ENCODE measurements at regions not wholly inside any gene's neighbourhood (a gene's known extent, or its start where the extent isn't known, plus 50 kb on each side); places are given as distances from the start of the nearest gene placed in this dataset.
A peak's percentile ranks its signal among the peaks of the same experiment; 100 is the strongest.

DNA sequence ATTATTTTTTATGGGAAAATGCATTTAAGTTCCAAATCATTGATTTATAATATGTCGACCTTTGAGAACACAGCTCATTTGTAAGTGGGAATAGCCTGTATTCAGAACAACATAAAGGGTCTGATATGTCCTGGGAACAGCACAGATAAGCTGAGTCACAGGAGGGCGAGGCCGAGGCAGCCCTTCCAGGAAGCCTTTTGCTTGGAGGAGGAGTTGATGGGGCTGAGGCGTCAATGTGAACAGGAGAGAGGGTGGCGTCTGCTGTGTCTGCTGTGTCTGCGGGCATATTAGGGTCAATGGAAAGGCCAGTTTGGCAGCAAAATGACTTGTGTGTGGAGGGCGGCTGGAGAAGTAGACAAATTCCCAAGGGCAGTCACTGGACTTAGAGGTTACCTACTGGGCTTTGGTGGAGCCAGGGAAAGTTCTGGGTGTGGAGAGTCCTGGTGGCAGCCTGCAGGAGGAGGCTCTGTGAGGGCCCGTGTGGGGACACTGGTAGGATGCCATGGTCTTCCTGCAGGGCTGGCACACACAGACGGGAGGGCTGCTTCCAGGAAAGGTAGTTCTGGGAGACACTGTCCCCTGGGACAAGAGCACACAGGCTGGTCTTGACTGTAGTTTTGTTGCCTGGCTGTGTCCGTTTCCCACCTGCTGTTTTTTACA lies 128.1 kb downstream of the GLI2 start:
- intact Hi-C loops (cut with DNase I), result no loop called here
- no peaks in the 10 kb centered on the region for H3K9me3 ChIP-seq
- 67 to 86% (median 70%) methylated on average over 10 of the region's 10 CpGs for WGBS, 3 donors
- no peaks in the 10 kb centered on the region for H3K36me3 ChIP-seq (ENCODE audit: insufficient read depth in 1 of 2, low read depth in 1 of 2)
- H3K27ac ChIP-seq, result no peak overlapping the region
- no peak for ATAC-seq
- peaks cover 5% of the 10 kb centered on the region for H3K4me1 ChIP-seq
- TF ChIP-seq, protein P1, sequence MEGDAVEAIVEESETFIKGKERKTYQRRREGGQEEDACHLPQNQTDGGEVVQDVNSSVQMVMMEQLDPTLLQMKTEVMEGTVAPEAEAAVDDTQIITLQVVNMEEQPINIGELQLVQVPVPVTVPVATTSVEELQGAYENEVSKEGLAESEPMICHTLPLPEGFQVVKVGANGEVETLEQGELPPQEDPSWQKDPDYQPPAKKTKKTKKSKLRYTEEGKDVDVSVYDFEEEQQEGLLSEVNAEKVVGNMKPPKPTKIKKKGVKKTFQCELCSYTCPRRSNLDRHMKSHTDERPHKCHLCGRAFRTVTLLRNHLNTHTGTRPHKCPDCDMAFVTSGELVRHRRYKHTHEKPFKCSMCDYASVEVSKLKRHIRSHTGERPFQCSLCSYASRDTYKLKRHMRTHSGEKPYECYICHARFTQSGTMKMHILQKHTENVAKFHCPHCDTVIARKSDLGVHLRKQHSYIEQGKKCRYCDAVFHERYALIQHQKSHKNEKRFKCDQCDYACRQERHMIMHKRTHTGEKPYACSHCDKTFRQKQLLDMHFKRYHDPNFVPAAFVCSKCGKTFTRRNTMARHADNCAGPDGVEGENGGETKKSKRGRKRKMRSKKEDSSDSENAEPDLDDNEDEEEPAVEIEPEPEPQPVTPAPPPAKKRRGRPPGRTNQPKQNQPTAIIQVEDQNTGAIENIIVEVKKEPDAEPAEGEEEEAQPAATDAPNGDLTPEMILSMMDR (IDR thresholded peaks at IDR 0.05), result no peak
- no peaks in the 10 kb centered on the region for H3K27me3 ChIP-seq (ENCODE audit: insufficient read depth in 3 of 3, low read length in 2 of 3)
- peak; percentile 44 to 58 for DNase-seq
- no peak overlapping the region for H3K4me3 ChIP-seq

DNA sequence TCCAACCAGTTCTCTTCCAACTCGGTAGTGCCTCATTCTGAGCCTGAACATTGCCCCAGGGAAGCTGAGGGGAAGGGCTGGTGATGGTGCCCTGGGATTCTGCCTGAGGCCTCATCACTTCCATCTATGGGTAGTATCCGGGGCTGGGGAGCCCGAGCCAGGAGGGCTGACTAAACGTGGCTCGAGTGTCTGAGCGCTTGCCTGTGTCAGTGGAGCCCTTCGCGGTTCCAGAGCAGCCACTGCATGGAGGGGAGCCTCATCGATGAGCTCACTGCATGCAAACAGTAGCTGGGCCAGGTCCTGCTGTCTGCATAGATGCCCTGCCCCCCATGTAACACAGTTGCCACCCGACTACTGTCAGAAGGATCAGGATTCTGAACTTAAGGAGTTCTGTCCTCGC lies 129.3 kb downstream of the GLI2 start:
- DNase-seq (peak in 1 of 2 donors; percentile 61), ATAC-seq (no peak)
- intact Hi-C loops (cut with DNase I), result no loop called here
- TF ChIP-seq, protein P1 (IDR thresholded peaks at IDR 0.05), result no peak
- Histone ChIP-seq H3K9me3 (no peaks in the 10 kb centered on the region), H3K36me3 (ENCODE audit: insufficient read depth in 1 of 2, low read depth in 1 of 2) (no peaks in the 10 kb centered on the region), H3K4me3 (no peak overlapping the region), H3K27me3 (ENCODE audit: insufficient read depth in 3 of 3, low read length in 2 of 3) (no peaks in the 10 kb centered on the region), H3K27ac (no peak overlapping the region), H3K4me1 (peaks cover 9% of the 10 kb centered on the region)
- 70 to 85% (median 77%) methylated on average over 11 of the region's 11 CpGs for WGBS, 3 donors

DNA sequence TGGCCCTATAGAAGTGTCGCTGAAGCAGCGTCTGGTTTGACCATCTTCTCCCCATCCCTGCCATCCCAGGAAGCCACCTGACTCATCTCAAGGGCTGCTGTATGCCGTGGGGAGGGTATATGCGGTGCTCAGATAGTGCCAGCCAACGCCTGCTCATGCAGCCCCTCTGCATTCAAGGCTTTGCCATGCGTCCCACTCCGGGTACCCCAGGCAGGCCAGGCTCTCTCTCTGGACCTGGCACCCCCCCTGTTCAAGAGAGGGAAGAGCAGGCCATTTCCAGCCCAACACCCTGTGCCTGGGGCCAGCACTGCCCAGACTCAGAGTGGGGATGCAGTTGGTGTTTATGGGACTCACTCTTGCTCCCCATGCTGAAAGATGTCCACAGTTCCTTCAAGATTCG lies 130.0 kb downstream of the GLI2 start:
- intact Hi-C loops (cut with DNase I), result no loop called here
- no peak overlapping the region for H3K27ac ChIP-seq
- DNase-seq (peak in 1 of 2 donors; percentile 23), ATAC-seq (no peak)
- no peaks in the 10 kb centered on the region for H3K36me3 ChIP-seq (ENCODE audit: insufficient read depth in 1 of 2, low read depth in 1 of 2)
- no peaks in the 10 kb centered on the region for H3K9me3 ChIP-seq
- H3K4me3 ChIP-seq, result no peak overlapping the region
- WGBS, 3 donors, result 91 to 97% (median 94%) methylated on average over 8 of the region's 8 CpGs
- no peaks in the 10 kb centered on the region for H3K27me3 ChIP-seq (ENCODE audit: insufficient read depth in 3 of 3, low read length in 2 of 3)
- H3K4me1 ChIP-seq, result peaks cover 9% of the 10 kb centered on the region
- TF ChIP-seq, protein P1 (IDR thresholded peaks at IDR 0.05), result no peak

DNA sequence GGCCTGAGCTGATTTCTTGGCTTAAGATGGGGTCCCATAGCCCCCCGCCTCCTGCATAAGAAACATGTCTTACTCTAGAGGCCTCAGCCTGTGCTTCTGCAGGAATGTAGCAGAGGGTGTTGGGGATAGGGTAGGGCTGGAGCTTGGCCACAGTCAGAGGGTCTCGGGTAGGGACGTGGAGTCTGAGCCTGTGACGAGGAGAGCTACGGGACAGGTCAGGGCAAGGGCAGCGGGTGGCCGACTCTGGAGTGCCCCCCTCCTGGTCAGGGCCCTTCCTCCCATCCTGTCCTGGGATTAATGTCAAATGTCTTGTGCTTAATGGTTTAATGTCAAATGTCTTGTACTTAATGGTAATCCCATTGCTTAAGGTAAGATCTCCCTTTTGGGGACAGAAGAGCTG lies 130.4 kb downstream of the GLI2 start:
- ATAC-seq, result no peak
- H3K27me3 ChIP-seq (ENCODE audit: insufficient read depth in 3 of 3, low read length in 2 of 3), result no peaks in the 10 kb centered on the region
- H3K9me3 ChIP-seq, result no peaks in the 10 kb centered on the region
- H3K4me3 ChIP-seq, result no peak overlapping the region
- no peaks in the 10 kb centered on the region for H3K36me3 ChIP-seq (ENCODE audit: insufficient read depth in 1 of 2, low read depth in 1 of 2)
- H3K4me1 ChIP-seq, result peaks cover 9% of the 10 kb centered on the region
- 88 to 90% (median 89%) methylated on average over 7 of the region's 7 CpGs for WGBS, 3 donors
- no peak overlapping the region for H3K27ac ChIP-seq
- intact Hi-C loops (cut with DNase I), result no loop called here
- TF ChIP-seq, protein P1 (IDR thresholded peaks at IDR 0.05), result no peak
- DNase-seq, result peak in 1 of 2 donors; percentile 39

All from psoas muscle (tissue), 7 donors.